AG09319 (cell line): ENCODE measurements at regions not wholly inside any gene's neighbourhood (a gene's known extent, or its start where the extent isn't known, plus 50 kb on each side); places are given as distances from the start of the nearest gene placed in this dataset.

Experiments
- DNase-seq: peaks from one replicate; pipeline ENCODE4 v3.0.0-alpha.2; 2010; ENCODE audit warnings: low read depth; ENCODE audit errors: extremely low read depth
- TF ChIP-seq, protein P1 (sequence below): IDR thresholded peaks from 2 replicates; pipeline ENCODE4 v1.5.1; 2011; ENCODE audit warnings: low read depth, mild to moderate bottlenecking, inconsistent platforms, low read length, moderate library complexity

DNA sequence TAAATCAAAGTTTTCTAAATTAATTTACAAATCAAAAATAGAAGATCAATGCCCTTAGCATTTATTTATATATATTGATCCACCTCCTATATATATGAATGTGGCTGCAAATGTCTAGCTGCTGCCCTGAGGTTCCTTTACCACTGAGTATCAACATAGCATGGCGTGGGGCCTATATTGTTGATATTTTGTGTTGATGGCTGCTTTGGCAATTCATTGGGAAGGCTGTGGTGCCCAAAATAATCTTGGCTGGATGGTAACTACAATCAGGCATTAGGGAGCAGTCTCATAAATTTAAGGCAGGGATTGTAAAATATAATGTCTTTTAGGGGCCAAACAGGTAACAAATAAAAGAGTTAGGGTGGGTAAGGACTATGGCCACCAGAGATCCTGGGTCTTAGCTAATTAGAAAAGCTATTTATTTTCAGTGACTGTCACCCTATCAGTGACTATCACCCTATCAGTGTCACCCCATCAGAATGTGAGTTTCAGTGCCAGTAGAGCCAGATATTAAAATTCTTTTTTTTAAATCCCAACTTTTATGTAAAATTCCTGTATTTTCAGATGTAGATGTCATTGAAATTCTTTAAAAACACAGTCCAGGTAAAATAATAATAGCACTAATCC, 190.7 kb upstream of the PCSK5 start:
- DNase-seq: no peak
- TF ChIP-seq, protein P1, sequence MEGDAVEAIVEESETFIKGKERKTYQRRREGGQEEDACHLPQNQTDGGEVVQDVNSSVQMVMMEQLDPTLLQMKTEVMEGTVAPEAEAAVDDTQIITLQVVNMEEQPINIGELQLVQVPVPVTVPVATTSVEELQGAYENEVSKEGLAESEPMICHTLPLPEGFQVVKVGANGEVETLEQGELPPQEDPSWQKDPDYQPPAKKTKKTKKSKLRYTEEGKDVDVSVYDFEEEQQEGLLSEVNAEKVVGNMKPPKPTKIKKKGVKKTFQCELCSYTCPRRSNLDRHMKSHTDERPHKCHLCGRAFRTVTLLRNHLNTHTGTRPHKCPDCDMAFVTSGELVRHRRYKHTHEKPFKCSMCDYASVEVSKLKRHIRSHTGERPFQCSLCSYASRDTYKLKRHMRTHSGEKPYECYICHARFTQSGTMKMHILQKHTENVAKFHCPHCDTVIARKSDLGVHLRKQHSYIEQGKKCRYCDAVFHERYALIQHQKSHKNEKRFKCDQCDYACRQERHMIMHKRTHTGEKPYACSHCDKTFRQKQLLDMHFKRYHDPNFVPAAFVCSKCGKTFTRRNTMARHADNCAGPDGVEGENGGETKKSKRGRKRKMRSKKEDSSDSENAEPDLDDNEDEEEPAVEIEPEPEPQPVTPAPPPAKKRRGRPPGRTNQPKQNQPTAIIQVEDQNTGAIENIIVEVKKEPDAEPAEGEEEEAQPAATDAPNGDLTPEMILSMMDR: no peak

DNA sequence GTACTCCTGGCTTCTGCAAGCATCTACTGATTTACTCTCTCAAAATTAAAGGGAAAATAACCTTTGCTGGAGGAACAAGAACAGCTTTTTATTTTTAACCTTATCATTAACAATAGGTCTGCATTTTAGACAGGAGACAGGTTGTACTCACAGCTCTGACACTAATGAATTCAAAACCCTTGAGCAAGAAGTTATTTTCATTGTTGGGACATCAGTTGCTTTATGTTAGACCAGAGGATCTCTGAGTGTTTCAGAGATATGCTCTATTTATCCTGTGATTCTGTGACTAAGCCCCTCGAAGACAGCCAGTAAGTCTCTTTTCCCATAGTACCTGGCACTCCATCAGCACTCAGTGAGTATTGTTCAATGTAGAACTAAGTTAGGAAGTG, 190.2 kb upstream of the PCSK5 start:
- DNase-seq: no peak
- TF ChIP-seq, protein P1: no peak

DNA sequence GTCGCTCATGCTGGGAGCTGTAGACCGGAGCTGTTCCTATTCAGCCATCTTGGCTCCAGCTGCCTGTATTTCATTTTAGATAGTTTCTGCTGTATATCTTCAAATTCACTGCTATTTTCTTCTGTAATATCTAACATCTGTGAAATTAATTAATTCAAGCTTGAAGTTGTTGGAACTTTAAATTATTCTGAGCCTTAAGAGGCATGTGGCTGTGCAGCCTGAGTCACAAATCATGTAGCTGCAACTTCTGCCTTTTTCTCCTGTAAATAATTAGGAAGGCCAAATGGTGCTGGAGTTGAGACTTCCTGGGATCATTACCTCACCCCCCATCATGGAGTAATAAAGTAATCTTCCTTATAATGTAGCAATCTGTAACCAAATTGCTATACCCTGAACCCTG, 183.3 kb upstream of the PCSK5 start:
- DNase-seq: no peak
- TF ChIP-seq, protein P1: no peak

DNA sequence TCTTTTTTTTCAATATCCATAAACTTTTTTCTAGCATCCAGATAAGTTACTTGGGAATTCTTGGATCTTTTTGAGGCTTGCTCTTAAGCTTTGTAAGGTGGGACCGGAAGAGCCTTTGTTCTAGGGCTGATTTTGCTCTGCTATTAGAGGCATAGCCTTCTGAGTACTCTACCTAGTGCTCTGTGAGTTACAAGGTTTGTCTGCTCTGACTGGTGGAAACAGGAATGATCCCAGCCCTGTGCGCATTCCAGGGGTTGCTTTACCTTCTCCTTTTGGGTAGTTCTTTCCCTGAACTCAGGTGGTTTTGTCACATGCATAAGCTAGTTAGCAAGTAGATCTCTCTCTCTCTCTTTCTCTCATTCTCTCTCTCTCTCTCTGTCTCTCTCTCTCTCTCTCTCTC, 180.8 kb upstream of the PCSK5 start:
- TF ChIP-seq, protein P1: no peak

DNA sequence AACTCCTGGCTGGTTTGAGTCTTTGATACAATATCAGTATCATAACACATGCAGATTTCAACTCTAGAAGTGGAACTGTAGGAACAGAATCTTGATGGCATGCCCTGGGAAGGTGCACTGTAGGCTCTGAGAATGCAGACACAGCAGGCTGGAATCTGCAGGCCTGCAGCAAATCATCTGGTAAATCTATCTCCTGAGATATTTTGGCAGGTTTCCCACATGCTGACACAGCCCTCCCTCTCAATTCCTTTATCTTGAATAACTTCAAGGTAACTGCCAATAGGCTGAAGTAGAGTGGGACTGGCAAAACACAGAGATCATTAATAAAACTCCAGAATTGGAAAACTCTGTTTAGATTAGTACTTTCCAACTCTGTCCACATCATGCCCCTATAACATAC, 177.8 kb upstream of the PCSK5 start:
- TF ChIP-seq, protein P1: no peak
- no peak for DNase-seq

More for the DNA sequence above, 180.8 kb upstream of the PCSK5 start:
- DNase-seq: no peak

DNA sequence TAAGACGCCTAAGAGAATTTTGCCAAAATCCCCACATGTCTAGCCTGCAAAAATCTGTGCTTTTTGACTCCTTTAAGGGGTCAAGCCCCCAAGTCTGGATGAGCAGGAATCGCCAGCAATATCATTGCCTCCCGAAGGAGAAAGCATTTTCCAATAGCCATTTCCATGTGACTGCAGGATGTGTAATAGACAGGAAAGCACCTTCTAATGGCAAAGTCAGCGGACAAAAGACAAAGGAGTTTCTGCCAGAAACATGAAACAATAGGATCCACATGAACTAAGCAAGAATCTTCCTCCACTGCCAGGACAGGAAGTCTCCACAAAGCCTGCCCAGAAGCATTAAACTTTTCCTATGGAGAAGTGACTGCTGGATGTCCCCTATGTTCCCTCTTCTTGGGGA, 177.1 kb upstream of the PCSK5 start:
- TF ChIP-seq, protein P1: no peak

DNA sequence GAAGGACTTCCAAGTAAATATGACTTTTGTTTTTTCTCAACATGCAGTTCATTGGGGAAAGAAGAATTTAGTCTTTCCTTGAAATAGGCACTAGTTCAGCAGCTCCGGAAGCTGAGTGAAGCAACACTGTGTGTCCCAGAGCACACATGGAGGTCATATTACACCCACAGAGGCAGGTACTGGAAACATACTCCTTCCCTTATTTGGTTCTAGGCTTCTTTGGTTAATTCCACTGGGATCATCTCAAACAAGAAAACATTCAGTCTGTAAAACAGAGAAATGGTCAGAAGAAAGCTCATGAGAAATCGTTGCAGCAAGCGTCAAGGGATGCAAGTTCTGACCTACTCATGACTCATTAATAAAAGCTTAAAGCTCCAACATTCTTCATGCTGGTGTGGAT, 175.1 kb upstream of the PCSK5 start:
- DNase-seq: no peak
- TF ChIP-seq, protein P1: no peak

More for the DNA sequence above, 177.1 kb upstream of the PCSK5 start:
- DNase-seq: no peak
